ENCODE measurements at regions not wholly inside any gene's neighbourhood (a gene's known extent, or its start where the extent isn't known, plus 50 kb on each side); places are given as distances from the start of the nearest gene placed in this dataset.
"Not testable (repeated sequence)": the region's sequence is repeated elsewhere in the genome, so short reads cannot be mapped to it uniquely, and the experiment has no call there.

DNA sequence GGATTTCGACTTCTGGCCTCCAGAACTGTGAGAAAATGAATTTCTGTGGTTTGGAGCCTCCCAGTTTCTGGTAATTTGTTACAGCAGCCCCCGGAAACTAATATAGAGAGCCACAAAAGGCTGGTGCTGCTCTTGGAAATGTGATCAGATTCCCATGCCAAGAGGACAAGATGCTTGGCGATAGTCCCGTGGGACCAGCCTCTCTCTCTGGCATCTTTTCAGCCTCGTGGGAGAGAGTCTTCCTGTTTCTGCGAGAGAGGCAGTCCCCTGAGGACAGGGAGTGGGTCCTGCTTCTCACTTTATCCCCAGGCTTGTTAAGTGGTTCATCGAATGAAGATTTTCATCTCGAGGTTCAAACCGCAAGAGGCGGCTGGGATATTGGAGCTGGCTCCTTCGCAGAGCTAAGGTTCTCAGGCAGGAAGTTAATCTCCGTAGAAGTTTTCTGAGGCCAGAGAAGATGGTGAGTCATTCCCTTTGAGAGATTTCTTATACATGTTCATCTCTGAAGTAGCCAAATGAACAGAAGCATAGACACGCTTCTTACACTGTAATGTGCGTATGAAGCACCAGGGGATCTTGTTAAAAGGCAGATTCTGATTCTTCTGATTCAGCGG is 211.6 kb upstream of the SDK2 start:
- TF ChIP-seq, protein P1, sequence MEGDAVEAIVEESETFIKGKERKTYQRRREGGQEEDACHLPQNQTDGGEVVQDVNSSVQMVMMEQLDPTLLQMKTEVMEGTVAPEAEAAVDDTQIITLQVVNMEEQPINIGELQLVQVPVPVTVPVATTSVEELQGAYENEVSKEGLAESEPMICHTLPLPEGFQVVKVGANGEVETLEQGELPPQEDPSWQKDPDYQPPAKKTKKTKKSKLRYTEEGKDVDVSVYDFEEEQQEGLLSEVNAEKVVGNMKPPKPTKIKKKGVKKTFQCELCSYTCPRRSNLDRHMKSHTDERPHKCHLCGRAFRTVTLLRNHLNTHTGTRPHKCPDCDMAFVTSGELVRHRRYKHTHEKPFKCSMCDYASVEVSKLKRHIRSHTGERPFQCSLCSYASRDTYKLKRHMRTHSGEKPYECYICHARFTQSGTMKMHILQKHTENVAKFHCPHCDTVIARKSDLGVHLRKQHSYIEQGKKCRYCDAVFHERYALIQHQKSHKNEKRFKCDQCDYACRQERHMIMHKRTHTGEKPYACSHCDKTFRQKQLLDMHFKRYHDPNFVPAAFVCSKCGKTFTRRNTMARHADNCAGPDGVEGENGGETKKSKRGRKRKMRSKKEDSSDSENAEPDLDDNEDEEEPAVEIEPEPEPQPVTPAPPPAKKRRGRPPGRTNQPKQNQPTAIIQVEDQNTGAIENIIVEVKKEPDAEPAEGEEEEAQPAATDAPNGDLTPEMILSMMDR (IDR thresholded peaks at IDR 0.05; ENCODE audit: unreplicated experiment) = no peak
- DNase-seq (ENCODE audit: low spot score) = no peak
- no peaks in the 10 kb centered on the region for H3K9me3 Mint-ChIP-seq (ENCODE audit: unreplicated experiment)
- no peaks in the 10 kb centered on the region for H3K4me1 Mint-ChIP-seq (ENCODE audit: unreplicated experiment)
- H3K27ac Mint-ChIP-seq (ENCODE audit: unreplicated experiment) = no peak overlapping the region
- peaks cover 5% of the 10 kb centered on the region for H3K27me3 Mint-ChIP-seq (ENCODE audit: unreplicated experiment)
- H3K36me3 Mint-ChIP-seq (ENCODE audit: low read depth, unreplicated experiment) = peaks cover 10% of the 10 kb centered on the region
- no peak overlapping the region for H3K4me3 Mint-ChIP-seq (ENCODE audit: unreplicated experiment)

DNA sequence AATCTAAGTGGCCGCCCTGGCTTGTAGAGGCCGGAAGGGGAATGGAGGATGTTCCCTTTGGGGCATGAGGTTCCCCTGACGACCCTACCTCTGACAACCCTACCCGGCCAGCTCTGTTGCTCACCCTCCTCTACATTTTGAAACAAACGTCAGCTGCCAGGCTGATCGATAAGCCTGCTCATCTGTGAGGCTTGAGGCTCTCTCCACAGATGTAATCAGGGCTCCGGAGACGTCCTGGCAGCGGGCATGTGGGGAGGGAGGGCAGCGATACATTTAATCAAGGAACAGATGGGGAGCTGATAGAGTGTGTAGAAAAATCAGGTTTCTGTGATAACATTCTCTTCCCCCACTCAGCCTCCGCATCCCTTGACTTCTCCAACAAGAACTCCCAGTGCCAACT is 212.3 kb upstream of the SDK2 start:
- no peak overlapping the region for H3K27ac Mint-ChIP-seq (ENCODE audit: unreplicated experiment)
- no peaks in the 10 kb centered on the region for H3K9me3 Mint-ChIP-seq (ENCODE audit: unreplicated experiment)
- no peak for DNase-seq (ENCODE audit: low spot score)
- H3K27me3 Mint-ChIP-seq (ENCODE audit: unreplicated experiment) = peaks cover 5% of the 10 kb centered on the region
- H3K4me3 Mint-ChIP-seq (ENCODE audit: unreplicated experiment) = no peak overlapping the region
- TF ChIP-seq, protein P1 (IDR thresholded peaks at IDR 0.05; ENCODE audit: unreplicated experiment) = no peak
- no peaks in the 10 kb centered on the region for H3K4me1 Mint-ChIP-seq (ENCODE audit: unreplicated experiment)
- H3K36me3 Mint-ChIP-seq (ENCODE audit: low read depth, unreplicated experiment) = peaks cover 10% of the 10 kb centered on the region

DNA sequence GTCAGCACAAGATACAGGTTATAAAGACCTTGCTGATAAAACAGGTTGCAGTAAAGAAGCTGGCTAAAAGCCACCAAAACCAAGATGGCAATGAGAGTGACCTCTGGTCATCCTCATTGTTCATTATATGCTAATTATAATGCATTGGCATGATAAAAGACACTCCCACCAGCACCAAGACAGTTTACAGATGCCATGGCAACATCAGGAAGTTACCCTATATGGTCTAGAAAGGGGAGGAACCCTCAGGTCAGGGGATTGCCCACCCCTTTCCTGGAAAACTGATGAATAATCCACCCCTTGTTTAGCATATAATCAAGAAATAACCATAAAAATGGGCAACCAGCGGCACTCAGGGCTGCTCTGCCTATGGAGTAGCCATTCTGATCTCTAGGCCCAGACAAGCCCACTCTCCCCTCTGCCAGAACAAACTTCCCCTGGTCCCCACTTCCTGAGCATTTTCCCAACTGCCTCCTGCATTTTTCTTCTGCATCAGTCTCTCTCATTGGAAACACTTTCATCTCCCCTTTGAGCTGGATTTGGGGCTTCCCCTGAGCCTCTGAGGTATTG is 215.3 kb upstream of the SDK2 start:
- not testable (repeated sequence) for H3K27ac Mint-ChIP-seq (ENCODE audit: unreplicated experiment); H3K27me3 Mint-ChIP-seq (ENCODE audit: unreplicated experiment); H3K4me3 Mint-ChIP-seq (ENCODE audit: unreplicated experiment); H3K36me3 Mint-ChIP-seq (ENCODE audit: low read depth, unreplicated experiment); H3K9me3 Mint-ChIP-seq (ENCODE audit: unreplicated experiment); DNase-seq (ENCODE audit: low spot score); H3K4me1 Mint-ChIP-seq (ENCODE audit: unreplicated experiment)

DNA sequence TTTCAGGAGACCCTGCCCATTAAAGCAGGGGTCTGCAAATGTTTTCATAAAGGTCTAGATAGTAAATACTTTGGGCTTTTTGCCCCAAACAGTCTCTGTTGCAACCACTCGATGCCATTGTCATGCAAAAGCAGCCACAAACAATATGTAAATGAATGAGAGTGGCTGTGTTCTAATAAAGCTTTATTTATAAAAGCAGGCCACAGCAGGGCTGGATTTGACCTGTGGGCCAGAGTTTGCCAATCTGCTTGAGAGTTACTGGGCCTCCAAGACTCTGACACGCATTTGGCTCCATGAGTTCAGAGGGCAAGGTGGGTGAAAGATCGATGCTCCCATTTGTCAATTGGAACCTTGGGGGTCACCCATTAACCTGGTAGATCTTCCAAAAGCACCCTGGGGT is 217.3 kb upstream of the SDK2 start:
- no peak overlapping the region for H3K4me3 Mint-ChIP-seq (ENCODE audit: unreplicated experiment)
- peaks cover 3% of the 10 kb centered on the region for H3K27me3 Mint-ChIP-seq (ENCODE audit: unreplicated experiment)
- no peaks in the 10 kb centered on the region for H3K9me3 Mint-ChIP-seq (ENCODE audit: unreplicated experiment)
- DNase-seq (ENCODE audit: low spot score) = no peak
- no peaks in the 10 kb centered on the region for H3K4me1 Mint-ChIP-seq (ENCODE audit: unreplicated experiment)
- H3K27ac Mint-ChIP-seq (ENCODE audit: unreplicated experiment) = no peak overlapping the region
- no peaks in the 10 kb centered on the region for H3K36me3 Mint-ChIP-seq (ENCODE audit: low read depth, unreplicated experiment)
- TF ChIP-seq, protein P1 (IDR thresholded peaks at IDR 0.05; ENCODE audit: unreplicated experiment) = no peak

DNA sequence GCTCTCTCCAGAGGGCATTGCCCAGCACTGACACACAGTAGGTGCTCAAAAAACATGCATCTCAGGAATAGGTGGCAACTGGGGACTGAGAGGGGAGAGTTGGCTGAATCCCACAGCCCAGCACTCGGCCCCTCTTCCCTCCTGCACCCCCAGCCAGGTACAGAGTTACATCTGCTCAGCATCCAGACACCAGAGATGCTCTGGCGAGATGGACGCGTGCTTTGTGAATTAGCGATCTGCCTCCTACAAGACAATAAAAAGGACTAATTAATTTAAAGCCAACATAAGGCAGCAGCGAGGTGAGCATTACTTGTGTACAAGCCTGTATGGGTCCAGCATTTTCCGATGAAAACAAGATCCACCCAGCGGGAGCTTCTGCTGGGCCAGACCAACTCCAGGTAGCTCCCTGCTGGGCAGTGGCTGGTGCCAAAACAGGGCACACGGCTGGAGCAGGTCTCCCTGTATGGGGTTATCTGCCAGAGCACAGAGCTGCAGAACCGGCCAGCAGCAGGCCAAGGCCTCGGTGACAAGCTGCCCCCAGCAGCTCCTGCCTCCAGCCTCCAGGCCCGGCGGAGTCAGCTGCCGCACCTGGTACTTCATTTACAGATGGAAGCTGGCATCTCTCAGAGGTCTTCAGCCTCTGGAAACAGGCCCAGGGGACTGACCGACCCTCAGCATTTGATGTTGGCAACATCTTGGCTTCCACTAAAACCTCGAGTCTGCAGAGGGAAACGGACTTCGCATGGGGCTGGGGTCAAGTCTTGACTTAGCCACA is 219.7 kb upstream of the SDK2 start:
- H3K9me3 Mint-ChIP-seq (ENCODE audit: unreplicated experiment) = no peaks in the 10 kb centered on the region
- no peaks in the 10 kb centered on the region for H3K4me1 Mint-ChIP-seq (ENCODE audit: unreplicated experiment)
- DNase-seq (ENCODE audit: low spot score) = no peak
- TF ChIP-seq, protein P1 (IDR thresholded peaks at IDR 0.05; ENCODE audit: unreplicated experiment) = no peak
- H3K27ac Mint-ChIP-seq (ENCODE audit: unreplicated experiment) = no peak overlapping the region
- no peak overlapping the region for H3K4me3 Mint-ChIP-seq (ENCODE audit: unreplicated experiment)
- peaks cover 3% of the 10 kb centered on the region for H3K27me3 Mint-ChIP-seq (ENCODE audit: unreplicated experiment)
- no peaks in the 10 kb centered on the region for H3K36me3 Mint-ChIP-seq (ENCODE audit: low read depth, unreplicated experiment)

Measured in endothelial cell (in vitro differentiated cells).